GM18505 (cell line): ENCODE measurements at regions not wholly inside any gene's neighbourhood (a gene's known extent, or its start where the extent isn't known, plus 50 kb on each side); places are given as distances from the start of the nearest gene placed in this dataset.

Source experiments
- ATAC-seq: cut with Tn5 transposase; IDR thresholded peaks from one replicate; pipeline ENCODE4 v1.9.1; 2021; ENCODE audit not compliant: unreplicated experiment
- POLR2A ChIP-seq: IDR thresholded peaks from 4 replicates; pipeline ENCODE4 v1.6.1; 2011; ENCODE audit warnings: borderline replicate concordance; ENCODE audit not compliant: insufficient read depth, insufficient read length; ENCODE audit errors: extremely low read depth

- no peak for TF ChIP-seq POLR2A
- no peak for ATAC-seq
Observed at GRCh38 chr2:217652761-217653639, 349.8 kb downstream of the TNS1 start.

- no peak for TF ChIP-seq POLR2A
- no peak for ATAC-seq
Observed at GRCh38 chr2:217650716-217651360, 352.0 kb downstream of the TNS1 start.

- ATAC-seq, result no peak
Observed at GRCh38 chr2:217650229-217650628, 352.6 kb downstream of the TNS1 start.

DNA sequence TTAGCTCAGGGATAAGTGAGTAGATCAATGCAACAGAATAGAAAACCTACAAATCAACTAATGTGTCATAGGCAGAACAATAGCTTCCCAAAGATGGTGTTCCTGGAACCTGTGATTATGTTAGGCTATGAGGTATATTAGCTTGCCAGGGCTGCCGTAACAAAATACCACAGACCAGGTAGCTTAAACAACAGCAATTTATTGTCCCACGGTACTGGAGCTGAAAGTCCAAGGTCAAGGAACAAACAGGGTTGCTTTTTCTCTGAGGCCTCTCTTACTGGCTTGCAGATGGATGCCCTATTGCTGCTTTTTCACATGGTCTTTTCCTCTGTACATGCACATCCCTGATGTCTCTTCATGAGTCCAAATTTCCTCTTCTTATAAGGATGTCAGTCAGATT, 354.9 kb downstream of the TNS1 start:
- no peak for TF ChIP-seq POLR2A
- no peak for ATAC-seq

More at GRCh38 chr2:217650229-217650628, 352.6 kb downstream of the TNS1 start:
- TF ChIP-seq POLR2A, result no peak

GRCh38 chr2:217647226-217647625, 355.6 kb downstream of the TNS1 start:
- TF ChIP-seq POLR2A, result no peak
- no peak for ATAC-seq

GRCh38 chr2:217645896-217646295, 356.9 kb downstream of the TNS1 start:
- ATAC-seq, result no peak
- no peak for TF ChIP-seq POLR2A

DNA sequence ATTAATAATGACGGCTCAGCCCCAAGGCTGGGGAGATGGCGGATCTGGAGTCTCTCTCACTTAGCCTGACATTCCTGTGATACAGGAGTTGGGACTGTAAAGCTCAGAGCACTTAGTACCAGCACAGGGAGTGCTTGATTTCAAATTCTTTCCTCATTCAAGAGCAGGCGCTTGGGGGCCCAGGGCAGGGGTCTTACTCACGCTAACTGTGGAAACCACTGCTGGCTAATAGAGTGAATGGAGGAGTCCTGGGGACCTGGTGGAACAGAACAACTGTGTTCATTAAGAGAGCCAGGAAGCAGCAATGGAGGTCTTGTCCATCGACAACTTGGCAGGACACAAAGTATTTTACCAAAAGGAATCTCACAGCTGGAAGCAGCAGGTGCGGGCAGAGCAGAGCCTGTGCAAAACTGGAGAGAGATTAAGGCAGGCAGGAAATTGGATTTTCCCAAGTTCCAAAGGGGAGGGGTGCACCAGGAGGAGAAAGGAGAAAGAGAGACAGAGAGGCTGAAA, 358.9 kb downstream of the TNS1 start:
- ATAC-seq, result no peak
- TF ChIP-seq POLR2A, result no peak

DNA sequence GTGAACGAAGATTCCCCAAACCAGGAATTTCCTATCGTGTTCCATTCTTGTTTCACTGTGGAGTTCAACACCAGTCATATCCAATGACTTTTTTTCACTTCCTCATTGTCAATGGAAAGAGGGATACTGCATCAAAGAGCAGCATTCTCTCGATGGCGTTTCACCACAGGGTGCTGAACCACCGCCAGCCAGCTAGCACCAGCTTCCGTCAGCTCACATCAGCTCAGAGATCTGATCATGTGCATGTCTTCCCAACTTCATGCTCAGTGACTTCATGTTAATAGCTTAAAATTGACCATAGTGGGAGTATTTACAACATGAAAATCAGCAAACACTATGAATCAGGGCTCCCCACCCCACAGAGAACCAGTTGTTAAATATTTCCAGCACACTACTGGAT, 359.9 kb downstream of the TNS1 start:
- TF ChIP-seq POLR2A, result no peak
- no peak for ATAC-seq

DNA sequence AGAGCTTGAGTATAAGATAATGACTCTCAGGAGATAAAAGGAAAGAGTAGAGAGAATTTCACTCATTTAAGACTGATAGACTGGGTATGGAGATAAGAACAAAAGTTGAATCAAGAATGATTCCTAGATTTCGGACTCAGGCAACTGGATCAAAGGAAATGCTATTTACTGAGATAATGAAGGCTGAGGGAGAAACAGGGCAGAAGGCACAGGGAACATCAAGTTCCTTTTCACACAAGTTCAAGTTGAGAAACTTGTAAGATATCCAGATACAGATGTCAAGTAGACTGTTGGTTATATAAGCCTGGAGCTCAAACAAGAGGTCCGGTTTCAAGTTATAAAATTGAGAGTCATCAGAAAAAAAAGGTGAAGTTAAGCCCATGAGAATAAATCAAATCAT, 360.8 kb downstream of the TNS1 start:
- no peak for TF ChIP-seq POLR2A
- no peak for ATAC-seq

GRCh38 chr2:217639481-217639880, 363.3 kb downstream of the TNS1 start:
- no peak for TF ChIP-seq POLR2A
- ATAC-seq, result no peak

GRCh38 chr2:217638533-217638932, 364.3 kb downstream of the TNS1 start:
- no peak for ATAC-seq
- no peak for TF ChIP-seq POLR2A

- no peak for TF ChIP-seq POLR2A
- ATAC-seq, result no peak
Observed at GRCh38 chr2:217638031-217638430, 364.8 kb downstream of the TNS1 start.

- no peak for ATAC-seq
- no peak for TF ChIP-seq POLR2A
Observed at GRCh38 chr2:217636991-217637561, 365.7 kb downstream of the TNS1 start.
